ENCODE measurements at regions not wholly inside any gene's neighbourhood (a gene's known extent, or its start where the extent isn't known, plus 50 kb on each side); places are given as distances from the start of the nearest gene placed in this dataset.
"Not testable (repeated sequence)": the region's sequence is repeated elsewhere in the genome, so short reads cannot be mapped to it uniquely, and the experiment has no call there.

DNA sequence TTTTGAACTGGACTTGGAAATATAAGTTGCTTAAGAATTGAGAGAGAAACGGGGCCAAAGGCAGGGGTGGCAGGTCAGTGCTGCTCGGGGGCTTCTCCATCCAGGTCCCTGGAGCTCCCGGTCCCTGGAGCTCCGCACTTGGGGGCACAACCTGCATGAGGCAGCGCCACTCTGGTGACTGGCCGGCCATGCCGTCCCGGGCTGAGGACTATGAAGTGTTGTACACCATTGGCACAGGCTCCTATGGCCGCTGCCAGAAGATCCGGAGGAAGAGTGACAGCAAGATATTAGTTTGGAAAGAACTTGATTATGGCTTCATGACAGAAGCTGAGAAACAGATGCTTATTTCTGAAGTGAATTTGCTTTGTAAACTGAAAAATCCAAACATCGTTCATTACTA is 76.9 kb upstream of the POTEG start:
- DNase-seq (ENCODE audit: low read depth): not testable (repeated sequence)

DNA sequence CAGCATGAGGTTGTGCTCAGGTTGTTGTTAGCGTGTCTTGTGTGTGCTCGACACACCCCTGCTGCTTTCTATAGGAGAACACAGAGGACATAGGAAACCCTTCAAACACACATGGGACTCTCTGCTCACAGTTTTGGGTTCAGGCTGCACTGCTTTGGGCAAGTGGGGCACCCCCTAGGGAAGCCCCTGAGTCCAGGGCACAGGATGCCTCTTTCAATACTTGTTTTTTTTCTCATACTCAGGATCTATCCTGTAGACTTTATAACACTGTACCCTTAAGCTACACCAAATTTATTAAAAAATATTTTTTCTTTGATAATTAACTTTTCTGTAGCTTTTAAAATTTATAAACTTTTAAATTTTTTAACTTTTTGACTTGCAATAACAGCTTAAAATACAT is 55.3 kb upstream of the POTEG start:
- not testable (repeated sequence) for DNase-seq (ENCODE audit: low read depth)

DNA sequence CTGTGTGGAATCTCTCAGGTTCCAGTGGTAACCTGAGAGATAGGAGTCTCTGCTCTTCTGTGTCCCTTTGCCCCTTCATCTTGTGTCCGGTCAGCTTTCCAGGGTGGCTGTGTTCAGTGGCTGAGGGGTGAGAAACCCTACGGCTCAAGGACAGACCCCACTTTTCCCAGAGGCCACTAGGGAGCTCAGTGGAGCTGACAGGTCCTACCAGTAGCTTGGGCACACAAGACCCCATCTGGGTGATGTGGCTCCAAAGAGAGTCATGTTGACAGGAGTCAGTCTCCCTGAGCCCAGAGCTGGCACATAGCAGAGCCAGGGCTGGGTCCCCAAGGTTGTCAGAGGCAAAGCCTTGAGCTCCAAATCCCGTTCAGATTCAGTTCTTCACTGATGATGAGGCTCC is 54.3 kb upstream of the POTEG start:
- not testable (repeated sequence) for DNase-seq (ENCODE audit: low read depth)

DNA sequence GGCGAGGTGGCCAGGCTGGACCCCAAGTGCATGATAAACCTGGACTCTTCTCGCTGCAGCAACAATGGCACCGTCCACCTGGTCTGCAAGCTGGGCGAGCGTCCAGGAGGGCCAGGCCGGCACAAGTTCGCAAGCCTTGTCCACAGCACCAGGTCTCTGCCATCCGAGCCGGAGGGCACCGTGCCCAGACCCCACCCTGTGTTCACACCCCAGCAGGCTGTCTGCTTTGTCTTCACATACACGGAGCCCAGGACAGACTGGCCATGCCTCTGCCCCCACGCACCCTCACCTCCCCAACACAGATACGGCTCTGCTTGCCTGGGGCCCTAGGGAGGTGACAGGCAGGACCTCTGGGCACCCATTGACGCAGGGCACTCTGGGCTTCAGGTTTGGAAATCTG is 53.5 kb upstream of the POTEG start:
- not testable (repeated sequence) for DNase-seq (ENCODE audit: low read depth)

DNA sequence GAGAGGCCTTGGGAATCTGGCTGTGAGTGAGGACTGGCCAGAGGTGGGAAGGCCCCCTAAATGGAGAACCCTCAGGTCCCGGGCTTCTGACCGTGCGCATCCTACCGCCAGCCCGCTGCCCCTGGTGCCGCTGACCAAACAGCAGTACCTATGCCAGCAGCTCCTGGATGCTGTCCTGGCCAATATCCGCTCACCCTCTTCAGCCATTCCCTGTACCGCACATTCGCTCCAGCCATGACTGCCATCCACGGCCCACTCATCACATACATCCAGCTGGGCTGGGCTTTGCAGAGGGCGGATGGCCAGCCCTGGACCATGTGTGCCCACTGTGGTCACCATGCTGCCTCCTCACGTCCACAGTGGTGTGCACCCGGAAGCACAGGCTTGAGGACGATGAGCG is 53.1 kb upstream of the POTEG start:
- DNase-seq (ENCODE audit: low read depth): not testable (repeated sequence)

DNA sequence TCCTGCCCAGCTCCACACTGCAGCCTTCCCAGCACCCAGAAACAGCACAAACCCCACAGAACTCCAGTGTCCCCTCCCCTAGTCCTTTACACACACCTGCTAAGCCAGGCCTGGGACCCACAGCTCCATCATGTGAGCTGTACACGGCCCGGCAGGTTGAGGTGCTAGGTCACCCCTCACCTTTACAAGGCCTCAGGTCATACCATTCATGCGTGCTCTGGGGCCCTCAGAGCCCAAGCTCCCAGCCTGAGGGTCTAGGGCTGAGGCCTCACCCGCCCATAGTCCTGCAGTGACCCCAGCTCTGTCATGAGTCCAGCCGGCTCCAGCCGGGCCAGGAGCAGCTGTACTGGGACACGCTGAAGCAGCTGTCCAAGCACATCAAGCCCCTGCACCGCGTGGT is 51.2 kb upstream of the POTEG start:
- peak; percentile 0 for DNase-seq (ENCODE audit: low read depth)
